ENCODE measurements at regions not wholly inside any gene's neighbourhood (a gene's known extent, or its start where the extent isn't known, plus 50 kb on each side); places are given as distances from the start of the nearest gene placed in this dataset.

DNA sequence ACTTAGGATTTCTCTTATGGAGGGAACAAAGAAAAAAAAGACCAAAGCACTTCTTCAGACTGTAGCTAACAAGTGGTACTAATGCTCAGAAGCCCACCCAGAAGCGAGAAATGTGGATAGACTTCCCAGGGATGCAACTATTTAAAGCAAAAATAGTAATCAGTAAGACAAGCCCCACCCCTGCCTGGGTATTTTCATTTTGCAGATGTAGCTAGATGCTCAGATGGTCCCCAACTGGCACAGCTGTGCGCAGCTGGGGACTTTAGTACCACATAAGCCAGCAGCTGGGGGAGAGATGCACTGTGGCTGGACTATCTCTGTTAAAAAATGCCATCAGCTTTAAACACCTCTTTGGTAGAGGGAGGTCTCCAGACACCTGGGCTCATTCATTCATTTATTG lies 77.8 kb upstream of the SPAG17 start:
- TF ChIP-seq, protein P1, sequence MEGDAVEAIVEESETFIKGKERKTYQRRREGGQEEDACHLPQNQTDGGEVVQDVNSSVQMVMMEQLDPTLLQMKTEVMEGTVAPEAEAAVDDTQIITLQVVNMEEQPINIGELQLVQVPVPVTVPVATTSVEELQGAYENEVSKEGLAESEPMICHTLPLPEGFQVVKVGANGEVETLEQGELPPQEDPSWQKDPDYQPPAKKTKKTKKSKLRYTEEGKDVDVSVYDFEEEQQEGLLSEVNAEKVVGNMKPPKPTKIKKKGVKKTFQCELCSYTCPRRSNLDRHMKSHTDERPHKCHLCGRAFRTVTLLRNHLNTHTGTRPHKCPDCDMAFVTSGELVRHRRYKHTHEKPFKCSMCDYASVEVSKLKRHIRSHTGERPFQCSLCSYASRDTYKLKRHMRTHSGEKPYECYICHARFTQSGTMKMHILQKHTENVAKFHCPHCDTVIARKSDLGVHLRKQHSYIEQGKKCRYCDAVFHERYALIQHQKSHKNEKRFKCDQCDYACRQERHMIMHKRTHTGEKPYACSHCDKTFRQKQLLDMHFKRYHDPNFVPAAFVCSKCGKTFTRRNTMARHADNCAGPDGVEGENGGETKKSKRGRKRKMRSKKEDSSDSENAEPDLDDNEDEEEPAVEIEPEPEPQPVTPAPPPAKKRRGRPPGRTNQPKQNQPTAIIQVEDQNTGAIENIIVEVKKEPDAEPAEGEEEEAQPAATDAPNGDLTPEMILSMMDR (IDR thresholded peaks at IDR 0.05; ENCODE audit: poor library complexity) = no peak
- TF ChIP-seq EZH2 (IDR thresholded peaks at IDR 0.05; ENCODE audit: borderline replicate concordance) = no peak

All from hepatocyte (in vitro differentiated cells).